Astrocyte (in vitro differentiated cells and primary cell): ENCODE measurements at regions not wholly inside any gene's neighbourhood (a gene's known extent, or its start where the extent isn't known, plus 50 kb on each side); places are given as distances from the start of the nearest gene placed in this dataset.

Experiments
- CTCF ChIP-seq: IDR thresholded peaks from 2 replicates; pipeline ENCODE4 v1.5.1; 2011; ENCODE audit warnings: low read depth, mild to moderate bottlenecking, inconsistent platforms, low read length, moderate library complexity; ENCODE audit not compliant: insufficient read depth
- EZH2 ChIP-seq: IDR thresholded peaks from 2 replicates; pipeline ENCODE4 v1.6.1; 2012; ENCODE audit warnings: mild to moderate bottlenecking, low read length, inconsistent platforms; ENCODE audit not compliant: insufficient read depth

GRCh38 chr7:91491868-91492267, 227.6 kb downstream of the FZD1 start:
- TF ChIP-seq CTCF = no peak
- TF ChIP-seq EZH2 = no peak
